ENCODE measurements at regions not wholly inside any gene's neighbourhood (a gene's known extent, or its start where the extent isn't known, plus 50 kb on each side); places are given as distances from the start of the nearest gene placed in this dataset.
"Not testable (repeated sequence)": the region's sequence is repeated elsewhere in the genome, so short reads cannot be mapped to it uniquely, and the experiment has no call there.

GRCh38 chr5:2833556-2833955, 82.1 kb upstream of the IRX2 start:
- DNase-seq, result no peak

GRCh38 chr5:2832394-2832793, 80.9 kb upstream of the IRX2 start:
- DNase-seq, result no peak

- DNase-seq, result no peak
These were observed 77.8 kb upstream of the IRX2 start for GRCh38 chr5:2829239-2829638.

GRCh38 chr5:2818936-2819335, 67.5 kb upstream of the IRX2 start:
- no peak for DNase-seq

GRCh38 chr5:2817031-2817603, 65.6 kb upstream of the IRX2 start:
- no peak for DNase-seq

GRCh38 chr5:2813678-2814077, 62.2 kb upstream of the IRX2 start:
- no peak for DNase-seq

- no peak for DNase-seq
These were observed 59.2 kb upstream of the IRX2 start for GRCh38 chr5:2810644-2811043.

- not testable (repeated sequence) for DNase-seq
These were observed 55.8 kb upstream of the IRX2 start for GRCh38 chr5:2807244-2807643.

GRCh38 chr5:2806176-2806575, 54.7 kb upstream of the IRX2 start:
- DNase-seq, result no peak

GRCh38 chr5:2805080-2805479, 53.6 kb upstream of the IRX2 start:
- no peak for DNase-seq

GRCh38 chr5:2803751-2804150, 52.3 kb upstream of the IRX2 start:
- no peak for DNase-seq

GRCh38 chr5:2802693-2803365, 51.4 kb upstream of the IRX2 start:
- DNase-seq, result no peak

GRCh38 chr5:2801577-2802525, 50.4 kb upstream of the IRX2 start:
- DNase-seq, result no peak
